K562 (cell line): ENCODE measurements at regions not wholly inside any gene's neighbourhood (a gene's known extent, or its start where the extent isn't known, plus 50 kb on each side); places are given as distances from the start of the nearest gene placed in this dataset.

ENCODE experiments used
- EZH2 ChIP-seq: IDR thresholded peaks from 2 replicates; pipeline ENCODE4 v1.6.1; 2012; ENCODE audit warnings: low read depth, mild to moderate bottlenecking, inconsistent platforms, low read length, borderline replicate concordance
- POLR2A ChIP-seq: fragments of 450-650 bp; conservative IDR thresholded peaks from 2 replicates; pipeline ENCODE4 v1.6.1; 2016

GRCh38 chr18:78133729-78134128, 845.9 kb upstream of the SALL3 start:
- TF ChIP-seq EZH2 (no peak), POLR2A (no peak)
